ENCODE measurements at regions not wholly inside any gene's neighbourhood (a gene's known extent, or its start where the extent isn't known, plus 50 kb on each side); places are given as distances from the start of the nearest gene placed in this dataset.

- TF ChIP-seq EZH2phosphoT487 (IDR thresholded peaks at IDR 0.05; ENCODE audit: borderline replicate concordance, low read length) (no peak), CTCF (conservative IDR thresholded peaks at IDR 0.05; ENCODE audit: low read depth, low read length) (no peak)
Measured at GRCh38 chr10:25778646-25779045, 155.4 kb upstream of the MYO3A start.

Data from PC-3 (cell line).